ENCODE measurements at regions not wholly inside any gene's neighbourhood (a gene's known extent, or its start where the extent isn't known, plus 50 kb on each side); places are given as distances from the start of the nearest gene placed in this dataset.

- no peak overlapping the region for H3K4me3 ChIP-seq (ENCODE audit: low read depth, low read length)
- DNase-seq (ENCODE audit: low read depth), result no peak
- TF ChIP-seq CTCF (IDR thresholded peaks at IDR 0.05; ENCODE audit: control insufficient read depth, extremely low read depth, insufficient read depth), result no peak
These were observed 75.7 kb upstream of the TPRG1 start for GRCh38 chr3:189096092-189096491.

GRCh38 chr3:189099031-189099471 lies 72.7 kb upstream of the TPRG1 start:
- TF ChIP-seq CTCF (IDR thresholded peaks at IDR 0.05; ENCODE audit: control insufficient read depth, extremely low read depth, insufficient read depth), result no peak
- no peak for DNase-seq (ENCODE audit: low read depth)
- no peak overlapping the region for H3K4me3 ChIP-seq (ENCODE audit: low read depth, low read length)

DNA sequence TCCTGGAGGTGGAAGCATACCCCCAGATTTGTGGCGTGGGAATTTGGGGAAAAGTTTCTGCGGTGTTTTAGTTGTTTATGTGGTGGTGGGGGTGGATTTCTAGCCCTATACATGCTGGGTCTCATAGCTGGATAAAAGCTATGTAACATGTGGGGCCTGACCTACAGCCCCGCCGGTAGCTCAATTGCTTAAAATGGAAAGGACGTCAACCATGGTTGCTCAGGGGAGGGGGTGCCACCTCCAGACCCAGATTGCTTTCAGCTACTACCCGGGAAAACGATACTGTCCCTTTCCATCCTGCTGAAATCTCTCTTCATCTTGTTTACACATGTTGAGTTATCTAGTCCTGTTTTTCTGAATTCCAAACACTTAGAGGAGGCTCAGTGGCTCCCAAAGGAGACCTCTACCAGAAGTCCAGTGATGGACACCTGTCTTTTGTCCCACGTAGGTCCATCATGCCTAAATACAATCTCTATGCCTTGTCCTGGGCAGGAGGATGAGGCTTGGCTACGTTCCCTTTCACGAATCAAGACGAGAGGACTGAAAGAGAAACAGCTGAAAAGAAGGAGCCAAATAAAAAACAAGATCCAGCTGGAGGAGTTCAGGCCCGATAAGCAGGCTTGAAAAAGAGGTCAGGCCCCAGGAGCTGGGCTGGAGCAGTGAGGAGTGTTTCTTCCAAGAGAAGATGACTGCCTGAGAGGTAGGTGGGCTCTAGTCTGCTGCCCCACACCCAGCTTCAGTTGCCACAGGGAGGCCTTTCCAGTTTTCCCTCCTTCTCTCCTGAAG lies 72.1 kb upstream of the TPRG1 start:
- TF ChIP-seq CTCF (IDR thresholded peaks at IDR 0.05; ENCODE audit: control insufficient read depth, extremely low read depth, insufficient read depth), result no peak
- no peak overlapping the region for H3K4me3 ChIP-seq (ENCODE audit: low read depth, low read length)
- DNase-seq (ENCODE audit: low read depth), result no peak

DNA sequence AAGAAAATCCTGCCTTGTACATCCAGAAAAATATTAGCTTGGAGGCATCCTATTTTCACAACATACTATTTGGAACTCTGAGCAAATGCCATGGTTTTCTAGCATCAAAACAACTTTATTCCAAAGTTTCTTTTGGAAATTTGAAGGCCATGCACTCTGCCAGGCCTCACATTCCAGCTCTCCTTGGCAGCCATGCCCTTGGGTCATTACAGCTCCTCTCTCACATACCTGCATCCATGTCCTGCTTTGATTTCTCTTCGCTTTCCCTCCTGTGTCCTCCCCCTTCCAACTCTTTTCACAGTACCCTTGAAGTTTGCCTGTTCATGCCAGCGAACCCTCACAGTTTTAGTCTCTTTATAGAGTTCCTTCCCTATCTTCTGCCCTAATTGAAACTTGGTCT lies 70.9 kb upstream of the TPRG1 start:
- no peak for DNase-seq (ENCODE audit: low read depth)
- no peak for TF ChIP-seq CTCF (IDR thresholded peaks at IDR 0.05; ENCODE audit: control insufficient read depth, extremely low read depth, insufficient read depth)
- no peak overlapping the region for H3K4me3 ChIP-seq (ENCODE audit: low read depth, low read length)

DNA sequence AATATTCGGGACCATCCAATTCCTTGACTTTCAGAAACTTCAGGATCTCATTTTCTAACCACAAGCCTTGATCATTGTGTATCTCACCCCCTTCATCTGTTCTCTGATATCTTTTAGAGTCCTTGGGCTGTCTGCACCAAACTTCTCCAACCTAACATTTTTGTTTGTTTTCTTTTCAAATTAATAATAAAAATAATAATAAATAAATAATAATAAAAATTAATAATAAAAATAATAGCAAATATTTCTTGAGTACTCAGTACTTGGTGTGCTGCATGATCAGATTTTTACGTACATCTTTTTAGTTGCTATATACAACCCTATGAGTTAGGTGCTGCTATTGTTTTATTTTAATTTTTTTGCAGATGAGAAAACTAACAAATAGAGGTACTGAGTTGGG lies 70.2 kb upstream of the TPRG1 start:
- no peak overlapping the region for H3K4me3 ChIP-seq (ENCODE audit: low read depth, low read length)
- no peak for DNase-seq (ENCODE audit: low read depth)
- TF ChIP-seq CTCF (IDR thresholded peaks at IDR 0.05; ENCODE audit: control insufficient read depth, extremely low read depth, insufficient read depth), result no peak

DNA sequence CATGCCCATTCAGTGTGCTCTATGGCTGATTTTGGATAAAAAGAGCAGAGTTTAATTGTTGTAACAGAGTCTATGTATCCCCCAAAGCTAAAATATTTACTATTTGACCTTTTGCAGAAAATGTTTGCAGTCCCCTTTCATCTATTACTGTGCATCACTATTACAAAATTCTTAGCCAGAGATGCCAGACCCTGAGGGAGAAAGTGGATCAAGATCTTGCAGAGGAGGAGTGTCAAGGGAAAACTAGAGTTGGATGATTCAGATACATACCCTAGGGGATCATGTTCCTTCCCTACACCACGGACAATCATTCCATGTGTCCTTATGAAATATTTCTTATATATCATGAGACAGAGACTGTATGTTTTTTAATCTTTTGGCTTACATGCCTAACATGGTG lies 68.6 kb upstream of the TPRG1 start:
- no peak for TF ChIP-seq CTCF (IDR thresholded peaks at IDR 0.05; ENCODE audit: control insufficient read depth, extremely low read depth, insufficient read depth)
- no peak overlapping the region for H3K4me3 ChIP-seq (ENCODE audit: low read depth, low read length)
- DNase-seq (ENCODE audit: low read depth), result no peak

DNA sequence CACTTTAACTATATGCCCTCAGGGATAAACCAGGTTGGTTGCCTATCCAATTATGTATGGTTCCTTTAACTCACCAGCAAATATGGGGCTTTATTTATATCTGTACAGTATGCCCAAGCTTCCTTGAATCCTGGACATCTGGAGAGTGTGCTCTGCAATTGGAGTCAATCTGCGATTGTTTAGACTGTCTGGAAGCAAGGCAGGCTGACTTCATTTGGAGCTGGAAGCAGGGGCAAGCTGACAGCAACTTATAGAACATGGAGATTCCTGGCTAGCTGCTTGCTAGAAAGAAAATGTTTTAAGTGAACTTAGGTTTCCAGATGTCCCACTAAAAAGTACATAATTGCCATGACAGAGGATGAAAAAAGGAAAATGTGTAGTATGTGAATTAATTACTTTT lies 63.7 kb upstream of the TPRG1 start:
- DNase-seq (ENCODE audit: low read depth), result no peak
- no peak for TF ChIP-seq CTCF (IDR thresholded peaks at IDR 0.05; ENCODE audit: control insufficient read depth, extremely low read depth, insufficient read depth)
- no peak overlapping the region for H3K4me3 ChIP-seq (ENCODE audit: low read depth, low read length)

All from LNCaP clone FGC (cell line).